Left ventricle myocardium inferior (tissue), 1 donor: ENCODE measurements at regions not wholly inside any gene's neighbourhood (a gene's known extent, or its start where the extent isn't known, plus 50 kb on each side); places are given as distances from the start of the nearest gene placed in this dataset.

Source experiments
- DNase-seq: peaks from one replicate; pipeline ENCODE4 v3.0.0-alpha.2; 2020
- H3K27ac ChIP-seq: fragments of 200-600 bp; replicated peaks from 2 replicates; pipeline ENCODE4 v1.8.0; 2021
- H3K27me3 ChIP-seq: fragments of 200-600 bp; 2 replicates; pipeline ENCODE4 v1.8.0; 2021; ENCODE audit warnings: low read depth
- H3K36me3 ChIP-seq: fragments of 200-600 bp; 2 replicates; pipeline ENCODE4 v1.8.0; 2021
- H3K4me1 ChIP-seq: fragments of 200-600 bp; 2 replicates; pipeline ENCODE4 v1.8.0; 2021
- H3K4me3 ChIP-seq: fragments of 200-600 bp; 2 replicates; pipeline ENCODE4 v1.8.0; 2021; ENCODE audit warnings: mild to moderate bottlenecking, moderate library complexity
- H3K9me3 ChIP-seq: fragments of 200-600 bp; replicated peaks from 2 replicates; pipeline ENCODE4 v1.8.0; 2021
- CTCF ChIP-seq: fragments of 200-600 bp; IDR thresholded peaks from 2 replicates; pipeline ENCODE4 v1.8.0; 2021; ENCODE audit warnings: antibody characterized with exemption, mild to moderate bottlenecking, borderline replicate concordance
- intact Hi-C: fragments of 100-400 bp; cut with micrococcal nuclease; formaldehyde crosslinking; loops from one replicate; pipeline ENCODE4 v1.11.0; 2022
- donor health status: DM: no; HTN: yes; CAD: no; lungs with severe emphysema.

GRCh38 chr4:4625488-4625887, 83.6 kb upstream of the STX18 start:
- Histone ChIP-seq H3K36me3 (no peaks in the 10 kb centered on the region), H3K4me1 (no peaks in the 10 kb centered on the region), H3K27me3 (no peaks in the 10 kb centered on the region), H3K27ac (no peak overlapping the region), H3K9me3 (no peaks in the 10 kb centered on the region), H3K4me3 (no peak overlapping the region)
- intact Hi-C loops: no loop called here
- DNase-seq: no peak
- no peak for TF ChIP-seq CTCF

- intact Hi-C loops: no loop called here
- no peak for TF ChIP-seq CTCF
- H3K27me3 ChIP-seq: no peaks in the 10 kb centered on the region
- peaks cover under 1% of the 10 kb centered on the region for H3K9me3 ChIP-seq
- no peak overlapping the region for H3K27ac ChIP-seq
- no peak for DNase-seq
- H3K4me1 ChIP-seq: no peaks in the 10 kb centered on the region
- H3K4me3 ChIP-seq: no peak overlapping the region
- no peaks in the 10 kb centered on the region for H3K36me3 ChIP-seq
These were observed 82.5 kb upstream of the STX18 start for GRCh38 chr4:4624276-4624897.

GRCh38 chr4:4619821-4620220, 78.0 kb upstream of the STX18 start:
- no peak overlapping the region for H3K4me3 ChIP-seq
- no peak for TF ChIP-seq CTCF
- no peak for DNase-seq
- intact Hi-C loops: no loop called here
- H3K36me3 ChIP-seq: no peaks in the 10 kb centered on the region
- H3K4me1 ChIP-seq: no peaks in the 10 kb centered on the region
- H3K9me3 ChIP-seq: peaks cover 13% of the 10 kb centered on the region
- H3K27me3 ChIP-seq: no peaks in the 10 kb centered on the region
- H3K27ac ChIP-seq: no peak overlapping the region

- no peaks in the 10 kb centered on the region for H3K27me3 ChIP-seq
- no peaks in the 10 kb centered on the region for H3K36me3 ChIP-seq
- intact Hi-C loops: no loop called here
- H3K9me3 ChIP-seq: peaks cover 13% of the 10 kb centered on the region
- DNase-seq: no peak
- no peak overlapping the region for H3K27ac ChIP-seq
- H3K4me1 ChIP-seq: no peaks in the 10 kb centered on the region
- TF ChIP-seq CTCF: no peak
- H3K4me3 ChIP-seq: no peak overlapping the region
These were observed 77.0 kb upstream of the STX18 start for GRCh38 chr4:4618847-4619246.

GRCh38 chr4:4614925-4615678, 73.3 kb upstream of the STX18 start:
- H3K27ac ChIP-seq: no peak overlapping the region
- no peaks in the 10 kb centered on the region for H3K36me3 ChIP-seq
- H3K27me3 ChIP-seq: no peaks in the 10 kb centered on the region
- no peak for DNase-seq
- no peaks in the 10 kb centered on the region for H3K4me1 ChIP-seq
- H3K9me3 ChIP-seq: peaks cover 13% of the 10 kb centered on the region
- no peak overlapping the region for H3K4me3 ChIP-seq
- TF ChIP-seq CTCF: no peak
- intact Hi-C loops: no loop called here
